Uterus (tissue), 2 donors: ENCODE measurements at regions not wholly inside any gene's neighbourhood (a gene's known extent, or its start where the extent isn't known, plus 50 kb on each side); places are given as distances from the start of the nearest gene placed in this dataset.

ENCODE experiments used
- POLR2A ChIP-seq, 2 donors: fragments of 450-650 bp; IDR thresholded peaks; one replicate each; pipeline ENCODE4 v1.6.1; 2016; ENCODE audit warnings: antibody characterized with exemption in 2 of 2, mild to moderate bottlenecking in 1 of 2, moderate library complexity in 1 of 2
- TF ChIP-seq, protein P1 (sequence below), 4 experiments: fragments of 200-600 bp in 2 of 4; fragments of 450-650 bp in 2 of 4; sonication (generic) in 2 of 4; IDR thresholded peaks; one replicate each; pipeline ENCODE4 v1.5.1; 2016 to 2019; ENCODE audit warnings: antibody characterized with exemption in 4 of 4, mild to moderate bottlenecking in 2 of 4, moderate library complexity in 1 of 4

- TF ChIP-seq, protein P1, sequence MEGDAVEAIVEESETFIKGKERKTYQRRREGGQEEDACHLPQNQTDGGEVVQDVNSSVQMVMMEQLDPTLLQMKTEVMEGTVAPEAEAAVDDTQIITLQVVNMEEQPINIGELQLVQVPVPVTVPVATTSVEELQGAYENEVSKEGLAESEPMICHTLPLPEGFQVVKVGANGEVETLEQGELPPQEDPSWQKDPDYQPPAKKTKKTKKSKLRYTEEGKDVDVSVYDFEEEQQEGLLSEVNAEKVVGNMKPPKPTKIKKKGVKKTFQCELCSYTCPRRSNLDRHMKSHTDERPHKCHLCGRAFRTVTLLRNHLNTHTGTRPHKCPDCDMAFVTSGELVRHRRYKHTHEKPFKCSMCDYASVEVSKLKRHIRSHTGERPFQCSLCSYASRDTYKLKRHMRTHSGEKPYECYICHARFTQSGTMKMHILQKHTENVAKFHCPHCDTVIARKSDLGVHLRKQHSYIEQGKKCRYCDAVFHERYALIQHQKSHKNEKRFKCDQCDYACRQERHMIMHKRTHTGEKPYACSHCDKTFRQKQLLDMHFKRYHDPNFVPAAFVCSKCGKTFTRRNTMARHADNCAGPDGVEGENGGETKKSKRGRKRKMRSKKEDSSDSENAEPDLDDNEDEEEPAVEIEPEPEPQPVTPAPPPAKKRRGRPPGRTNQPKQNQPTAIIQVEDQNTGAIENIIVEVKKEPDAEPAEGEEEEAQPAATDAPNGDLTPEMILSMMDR (IDR thresholded peaks at IDR 0.05): no peak
- TF ChIP-seq POLR2A (IDR thresholded peaks at IDR 0.05): no peak
Measured at GRCh38 chr13:34757441-34757840, 184.6 kb upstream of the NBEA start.
